ENCODE measurements at regions not wholly inside any gene's neighbourhood (a gene's known extent, or its start where the extent isn't known, plus 50 kb on each side); places are given as distances from the start of the nearest gene placed in this dataset.

DNA sequence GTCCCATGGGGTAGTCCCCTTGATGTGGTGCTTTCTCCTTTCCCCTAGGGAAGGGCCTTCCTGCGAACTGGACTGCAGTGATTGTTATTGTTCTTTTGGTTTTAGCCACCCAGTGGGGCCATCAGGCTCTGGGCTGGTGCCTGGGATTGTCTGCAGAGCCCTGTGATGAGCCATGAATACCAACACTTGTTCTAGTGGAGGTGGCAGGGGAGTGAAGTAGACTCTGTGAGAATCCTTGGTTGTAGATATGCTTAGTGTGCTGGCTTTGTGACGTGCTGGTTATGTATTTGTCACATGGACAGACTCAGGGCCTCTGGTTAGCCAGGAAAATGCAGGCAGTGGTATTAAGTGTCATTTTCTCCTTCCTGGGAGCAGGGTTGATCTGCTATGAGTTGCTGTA lies 51.8 kb upstream of the NDUFB4 start:
- no peak overlapping the region for H3K4me3 ChIP-seq (ENCODE audit: low read depth, low read length)
- TF ChIP-seq CTCF (IDR thresholded peaks at IDR 0.05; ENCODE audit: borderline replicate concordance, insufficient read depth, low read depth, low read length) = no peak

- H3K4me3 ChIP-seq (ENCODE audit: low read depth, low read length) = no peak overlapping the region
- TF ChIP-seq CTCF (IDR thresholded peaks at IDR 0.05; ENCODE audit: borderline replicate concordance, insufficient read depth, low read depth, low read length) = no peak
Observed at GRCh38 chr3:120536642-120537041, 59.5 kb upstream of the NDUFB4 start.

DNA sequence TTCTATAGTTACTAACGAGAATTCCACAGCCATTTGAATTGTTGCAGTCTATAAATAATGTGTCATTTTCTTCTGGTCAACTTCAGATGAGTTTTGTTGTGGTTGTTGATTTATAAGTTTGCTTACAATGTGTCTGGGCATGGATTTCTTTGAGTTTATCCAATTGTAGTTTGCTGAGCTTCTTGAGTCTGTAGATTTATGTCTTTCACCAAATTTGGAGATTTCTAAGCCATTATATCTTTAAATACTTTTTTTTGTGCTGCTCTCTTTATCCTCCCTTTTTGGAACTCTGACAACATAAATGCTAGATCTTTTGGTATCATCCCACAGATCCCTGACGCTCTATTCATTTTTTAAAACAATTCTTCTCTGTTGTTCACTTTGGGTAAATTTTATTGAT lies 63.2 kb upstream of the NDUFB4 start:
- no peak for TF ChIP-seq CTCF (IDR thresholded peaks at IDR 0.05; ENCODE audit: borderline replicate concordance, insufficient read depth, low read depth, low read length)
- no peak overlapping the region for H3K4me3 ChIP-seq (ENCODE audit: low read depth, low read length)

DNA sequence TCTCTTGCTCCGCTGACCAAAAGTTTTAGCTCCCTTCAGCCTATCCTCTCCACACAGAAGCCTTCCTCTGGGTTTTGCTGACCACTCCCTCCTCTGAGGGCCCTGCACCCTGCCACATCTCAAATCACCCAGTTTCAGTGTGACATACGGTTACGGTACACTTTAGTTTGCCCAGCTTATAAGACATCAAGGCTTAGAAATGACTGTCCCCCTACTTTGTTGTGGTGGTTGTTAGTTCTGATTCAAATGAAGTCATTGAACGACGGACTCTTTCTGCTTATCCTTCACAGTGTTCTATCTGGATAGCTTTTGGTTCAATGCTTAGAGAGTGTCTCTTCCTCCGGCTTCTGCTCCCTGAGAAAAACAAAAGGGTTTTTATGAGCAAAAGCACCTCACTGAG lies 68.0 kb upstream of the NDUFB4 start:
- no peak for TF ChIP-seq CTCF (IDR thresholded peaks at IDR 0.05; ENCODE audit: borderline replicate concordance, insufficient read depth, low read depth, low read length)
- no peak overlapping the region for H3K4me3 ChIP-seq (ENCODE audit: low read depth, low read length)

- no peak for TF ChIP-seq CTCF (IDR thresholded peaks at IDR 0.05; ENCODE audit: borderline replicate concordance, insufficient read depth, low read depth, low read length)
Observed at GRCh38 chr3:120526011-120526870, 69.9 kb upstream of the NDUFB4 start.

DNA sequence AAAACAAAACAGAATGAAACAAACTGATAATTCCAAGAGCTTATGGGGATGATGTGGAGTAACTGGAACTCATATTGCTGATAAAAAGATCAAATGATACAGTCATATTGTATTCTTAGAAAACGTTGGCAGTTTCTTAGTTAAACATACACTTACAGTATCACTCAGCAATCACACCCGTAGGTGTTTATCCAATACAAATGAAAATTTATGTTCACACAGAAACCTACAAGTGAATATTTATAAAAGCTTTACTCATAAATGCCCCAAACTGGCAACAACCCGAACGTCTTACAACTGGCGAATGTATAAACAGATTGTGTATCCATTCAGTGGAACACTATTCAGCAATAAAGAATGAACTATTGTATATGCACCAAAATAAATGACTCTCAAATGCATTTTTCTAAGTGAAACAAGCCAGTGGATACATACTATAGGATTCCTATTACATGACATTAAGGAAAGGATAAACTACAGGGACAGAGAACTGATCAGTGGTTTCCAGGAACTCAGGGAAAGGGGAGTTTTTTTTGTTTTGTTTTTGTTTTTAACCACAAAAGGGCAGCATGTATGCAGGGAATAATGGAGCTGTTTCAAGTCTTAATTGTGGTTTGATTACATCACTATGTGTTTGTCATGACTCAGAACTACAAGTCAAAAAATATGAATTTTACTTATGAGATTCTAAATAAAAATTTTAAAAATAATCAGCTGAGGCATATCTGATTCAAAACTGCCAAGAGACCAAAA lies 71.8 kb upstream of the NDUFB4 start:
- TF ChIP-seq CTCF (IDR thresholded peaks at IDR 0.05; ENCODE audit: borderline replicate concordance, insufficient read depth, low read depth, low read length) = no peak
- H3K4me3 ChIP-seq (ENCODE audit: low read depth, low read length) = no peak overlapping the region

More at GRCh38 chr3:120526011-120526870, 69.9 kb upstream of the NDUFB4 start:
- H3K4me3 ChIP-seq (ENCODE audit: low read depth, low read length) = no peak overlapping the region
